Activated CD8-positive, alpha-beta memory T cell treated with anti-CD3 and anti-CD28 coated beads for 1 hour (primary cell): ENCODE measurements at regions not wholly inside any gene's neighbourhood (a gene's known extent, or its start where the extent isn't known, plus 50 kb on each side); places are given as distances from the start of the nearest gene placed in this dataset.

Experiments used
- DNase-seq, 2 donors: peaks; one replicate each; pipeline ENCODE4 v3.0.0-alpha.2; 2020; ENCODE audit warnings: low read depth in 1 of 2; ENCODE audit errors: extremely low read depth in 1 of 2

DNA sequence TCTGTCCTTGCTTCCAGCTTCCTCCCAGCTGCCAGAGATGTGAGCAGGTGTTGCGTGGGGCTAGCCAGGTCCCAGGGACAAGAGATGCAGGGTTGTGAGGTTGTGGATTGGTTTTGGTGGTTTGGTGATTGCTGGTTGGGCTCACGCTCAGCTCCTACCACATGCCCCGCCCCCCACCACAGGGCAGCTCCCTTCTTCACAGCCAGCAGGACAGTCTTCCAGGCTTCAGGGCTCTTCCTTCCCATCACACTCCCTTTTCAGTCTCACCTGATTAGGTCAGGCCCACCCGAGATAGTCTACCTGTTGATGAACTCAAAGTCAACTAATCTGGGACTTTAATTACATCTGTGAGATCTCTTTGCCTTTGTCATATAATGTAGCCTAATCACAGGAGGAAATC lies 52.0 kb upstream of the GLI2 start:
- DNase-seq, result no peak

DNA sequence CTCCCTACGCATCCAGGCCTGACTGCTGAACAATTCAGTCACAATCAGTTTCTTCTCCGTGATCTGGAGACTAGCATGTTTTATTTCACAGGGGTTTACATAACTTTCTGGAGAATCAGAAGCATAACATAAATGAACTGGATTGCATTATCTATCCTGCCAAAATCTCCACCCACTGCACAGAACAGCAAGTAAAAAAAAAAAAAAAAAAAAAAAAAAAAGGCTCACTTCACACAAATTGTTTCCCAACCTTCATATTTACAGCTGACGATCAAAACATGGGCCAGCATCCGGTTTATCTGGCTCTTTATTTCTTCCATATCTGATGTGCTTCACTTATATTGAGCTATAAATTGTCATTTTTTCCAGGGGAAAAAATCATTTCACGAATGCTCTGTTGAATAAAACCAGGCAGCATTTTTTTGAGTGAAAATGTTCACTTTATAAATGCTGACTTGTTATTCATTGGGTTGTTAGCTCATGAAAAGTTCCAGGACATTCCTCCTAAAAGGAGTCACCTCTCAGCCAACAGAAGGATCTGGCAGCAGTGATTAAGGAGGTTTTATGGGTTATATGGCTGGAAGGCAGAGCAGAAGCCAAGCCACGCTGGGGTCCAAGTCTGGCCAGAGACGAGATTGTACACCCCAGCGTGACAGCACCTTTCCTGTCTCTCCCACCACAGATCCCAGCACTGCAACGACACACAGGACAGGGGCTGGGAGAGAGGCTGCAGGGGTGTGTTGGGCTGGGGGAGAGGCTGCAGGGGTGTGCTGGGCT lies 51.2 kb upstream of the GLI2 start:
- no peak for DNase-seq

DNA sequence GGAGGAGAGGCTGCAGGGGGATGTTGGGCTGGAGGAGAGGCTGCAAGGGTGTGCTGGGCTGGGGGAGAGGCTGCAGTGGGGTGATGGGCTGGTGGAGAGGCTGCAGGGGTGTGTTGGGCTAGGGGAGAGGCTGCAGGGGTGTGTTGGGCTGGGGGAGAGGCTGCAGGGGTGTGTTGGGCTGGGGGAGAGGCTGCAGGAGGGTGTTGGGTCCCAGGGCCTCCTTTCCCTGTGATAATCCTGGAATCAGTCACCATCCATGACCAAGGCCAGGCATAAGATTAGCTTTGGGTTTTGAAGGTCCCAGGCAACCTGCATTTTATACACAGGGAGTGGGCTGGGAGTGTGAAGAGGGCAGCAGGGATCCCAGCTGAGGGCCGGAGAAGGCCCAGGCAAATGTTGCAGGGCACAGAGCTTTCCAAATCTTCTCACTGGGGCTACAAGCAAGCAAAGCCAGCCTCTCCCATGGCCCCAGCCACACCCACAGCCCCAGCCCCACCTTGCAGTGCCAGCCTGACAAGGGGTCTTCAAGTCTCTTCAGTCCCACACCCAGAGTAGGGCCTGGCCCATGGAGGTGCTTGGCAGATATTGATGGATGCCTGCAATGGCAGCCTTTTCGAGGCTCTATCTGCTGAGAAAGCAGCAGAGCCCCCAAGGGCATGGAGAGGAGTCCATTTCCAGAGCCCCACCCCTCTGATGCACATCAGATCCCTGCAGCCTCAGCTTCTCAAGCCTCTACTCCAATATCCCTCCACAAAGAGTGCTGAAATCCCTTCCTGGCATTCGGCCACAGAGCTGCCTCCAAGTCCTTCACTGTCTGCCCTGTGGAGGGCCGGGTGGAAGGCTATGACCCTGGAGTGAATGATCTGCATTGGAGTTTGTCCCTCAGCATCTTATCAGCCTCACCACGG lies 50.3 kb upstream of the GLI2 start:
- DNase-seq, result no peak
